Thyroid gland (tissue), 4 donors: ENCODE measurements at regions not wholly inside any gene's neighbourhood (a gene's known extent, or its start where the extent isn't known, plus 50 kb on each side); places are given as distances from the start of the nearest gene placed in this dataset.

ENCODE experiments used
- POLR2A ChIP-seq, 2 donors: fragments of 450-650 bp; IDR thresholded peaks; one replicate each; pipeline ENCODE4 v1.6.1; 2017; ENCODE audit warnings: antibody characterized with exemption in 2 of 2, mild to moderate bottlenecking in 2 of 2, moderate library complexity in 1 of 2
- TF ChIP-seq, protein P1 (sequence below), 6 experiments: fragments of 200-600 bp in 3 of 6; fragments of 450-650 bp in 3 of 6; sonication (generic) in 3 of 6; IDR thresholded peaks; one replicate each; pipeline ENCODE4 v1.5.1; 2016 to 2019; ENCODE audit warnings: antibody characterized with exemption in 6 of 6, mild to moderate bottlenecking in 2 of 6, inconsistent platforms in 1 of 6, moderate library complexity in 1 of 6

- TF ChIP-seq, protein P1, sequence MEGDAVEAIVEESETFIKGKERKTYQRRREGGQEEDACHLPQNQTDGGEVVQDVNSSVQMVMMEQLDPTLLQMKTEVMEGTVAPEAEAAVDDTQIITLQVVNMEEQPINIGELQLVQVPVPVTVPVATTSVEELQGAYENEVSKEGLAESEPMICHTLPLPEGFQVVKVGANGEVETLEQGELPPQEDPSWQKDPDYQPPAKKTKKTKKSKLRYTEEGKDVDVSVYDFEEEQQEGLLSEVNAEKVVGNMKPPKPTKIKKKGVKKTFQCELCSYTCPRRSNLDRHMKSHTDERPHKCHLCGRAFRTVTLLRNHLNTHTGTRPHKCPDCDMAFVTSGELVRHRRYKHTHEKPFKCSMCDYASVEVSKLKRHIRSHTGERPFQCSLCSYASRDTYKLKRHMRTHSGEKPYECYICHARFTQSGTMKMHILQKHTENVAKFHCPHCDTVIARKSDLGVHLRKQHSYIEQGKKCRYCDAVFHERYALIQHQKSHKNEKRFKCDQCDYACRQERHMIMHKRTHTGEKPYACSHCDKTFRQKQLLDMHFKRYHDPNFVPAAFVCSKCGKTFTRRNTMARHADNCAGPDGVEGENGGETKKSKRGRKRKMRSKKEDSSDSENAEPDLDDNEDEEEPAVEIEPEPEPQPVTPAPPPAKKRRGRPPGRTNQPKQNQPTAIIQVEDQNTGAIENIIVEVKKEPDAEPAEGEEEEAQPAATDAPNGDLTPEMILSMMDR (IDR thresholded peaks at IDR 0.05): no peak
- TF ChIP-seq POLR2A (IDR thresholded peaks at IDR 0.05): no peak
Observed at GRCh38 chr4:151859641-151860040, 98.8 kb upstream of the GATB start.
